ENCODE measurements at regions not wholly inside any gene's neighbourhood (a gene's known extent, or its start where the extent isn't known, plus 50 kb on each side); places are given as distances from the start of the nearest gene placed in this dataset.

DNA sequence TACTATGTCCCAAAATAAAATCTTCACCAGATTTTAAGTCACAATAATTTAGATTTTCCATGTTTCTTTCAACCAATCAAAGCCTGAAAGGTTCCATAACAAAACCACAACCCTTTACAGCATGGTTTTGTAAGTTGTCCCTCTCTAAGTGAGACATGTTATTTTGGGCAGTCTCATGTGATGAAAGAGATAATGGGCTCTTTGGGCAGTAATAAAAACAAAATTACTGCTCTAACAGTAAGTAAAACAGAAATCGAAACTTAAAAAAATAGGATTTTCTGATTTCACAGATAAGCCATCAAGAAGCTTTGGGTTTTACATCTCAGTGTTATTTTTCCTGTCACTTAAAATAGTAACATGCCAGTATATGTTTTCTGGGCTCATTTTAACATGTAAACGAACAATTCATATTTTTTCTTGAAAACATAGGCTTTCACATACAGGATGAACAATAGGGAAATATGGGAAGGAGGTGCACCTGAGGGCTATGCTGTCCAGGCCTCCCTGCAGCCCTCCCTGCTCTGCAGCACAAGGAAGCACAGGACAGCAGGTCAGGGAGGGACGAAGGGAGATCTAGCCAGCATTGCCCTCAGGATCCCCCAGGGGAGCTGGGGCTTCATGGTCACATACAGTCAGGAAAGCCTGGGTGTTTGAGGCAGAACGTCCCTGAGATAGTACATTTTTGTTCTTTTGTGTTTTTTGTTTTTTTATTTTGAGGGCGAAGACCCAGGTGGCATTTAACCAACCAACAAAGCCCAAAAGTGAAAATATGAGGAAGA lies 157.4 kb downstream of the SHOX2 start:
- Histone ChIP-seq H3K4me1 (ENCODE audit: insufficient read depth) (no peaks in the 10 kb centered on the region), H3K36me3 (no peaks in the 10 kb centered on the region), H3K27me3 (no peaks in the 10 kb centered on the region), H3K27ac (no peak overlapping the region), H3K9me3 (no peaks in the 10 kb centered on the region), H3K4me3 (no peak overlapping the region)
- 45 to 61% (median 52%) methylated on average over 5 of the region's 5 CpGs for WGBS, 3 donors
- no peak for DNase-seq
- intact Hi-C loops (cut with DNase I): no loop called here
- no peak for TF ChIP-seq EP300 (IDR thresholded peaks at IDR 0.05)
- TF ChIP-seq, protein P1, sequence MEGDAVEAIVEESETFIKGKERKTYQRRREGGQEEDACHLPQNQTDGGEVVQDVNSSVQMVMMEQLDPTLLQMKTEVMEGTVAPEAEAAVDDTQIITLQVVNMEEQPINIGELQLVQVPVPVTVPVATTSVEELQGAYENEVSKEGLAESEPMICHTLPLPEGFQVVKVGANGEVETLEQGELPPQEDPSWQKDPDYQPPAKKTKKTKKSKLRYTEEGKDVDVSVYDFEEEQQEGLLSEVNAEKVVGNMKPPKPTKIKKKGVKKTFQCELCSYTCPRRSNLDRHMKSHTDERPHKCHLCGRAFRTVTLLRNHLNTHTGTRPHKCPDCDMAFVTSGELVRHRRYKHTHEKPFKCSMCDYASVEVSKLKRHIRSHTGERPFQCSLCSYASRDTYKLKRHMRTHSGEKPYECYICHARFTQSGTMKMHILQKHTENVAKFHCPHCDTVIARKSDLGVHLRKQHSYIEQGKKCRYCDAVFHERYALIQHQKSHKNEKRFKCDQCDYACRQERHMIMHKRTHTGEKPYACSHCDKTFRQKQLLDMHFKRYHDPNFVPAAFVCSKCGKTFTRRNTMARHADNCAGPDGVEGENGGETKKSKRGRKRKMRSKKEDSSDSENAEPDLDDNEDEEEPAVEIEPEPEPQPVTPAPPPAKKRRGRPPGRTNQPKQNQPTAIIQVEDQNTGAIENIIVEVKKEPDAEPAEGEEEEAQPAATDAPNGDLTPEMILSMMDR (IDR thresholded peaks at IDR 0.05): no peak
- TF ChIP-seq POLR2A (IDR thresholded peaks at IDR 0.05): no peak

DNA sequence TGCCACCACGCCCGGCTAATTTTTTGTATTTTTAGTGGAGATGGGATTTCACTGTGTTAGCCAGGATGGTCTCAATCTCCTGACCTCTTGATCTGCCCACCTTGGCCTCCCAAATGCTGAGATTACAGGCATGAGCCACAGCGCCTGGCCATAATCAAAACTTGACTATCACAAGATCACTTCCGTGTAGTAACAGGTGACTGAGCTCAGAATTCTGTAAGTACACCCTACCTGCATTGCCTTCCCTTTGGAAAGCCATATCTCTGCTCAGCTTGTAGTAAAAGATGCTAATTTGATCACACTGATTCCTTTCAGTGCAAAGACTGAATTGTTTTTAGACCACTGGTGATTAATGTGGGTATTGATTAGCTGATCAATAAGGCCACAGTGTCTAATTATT lies 167.1 kb downstream of the SHOX2 start:
- no peaks in the 10 kb centered on the region for H3K27me3 ChIP-seq
- H3K36me3 ChIP-seq: no peaks in the 10 kb centered on the region
- no peak for DNase-seq
- TF ChIP-seq EP300 (IDR thresholded peaks at IDR 0.05): no peak
- TF ChIP-seq, protein P1 (IDR thresholded peaks at IDR 0.05): no peak
- no peak for TF ChIP-seq POLR2A (IDR thresholded peaks at IDR 0.05)
- H3K4me1 ChIP-seq (ENCODE audit: insufficient read depth): no peaks in the 10 kb centered on the region
- no peaks in the 10 kb centered on the region for H3K9me3 ChIP-seq
- no peak overlapping the region for H3K4me3 ChIP-seq
- WGBS, 3 donors: 84 to 91% (median 88%) methylated on average over 4 of the region's 4 CpGs
- H3K27ac ChIP-seq: no peak overlapping the region
- intact Hi-C loops (cut with DNase I): no loop called here

DNA sequence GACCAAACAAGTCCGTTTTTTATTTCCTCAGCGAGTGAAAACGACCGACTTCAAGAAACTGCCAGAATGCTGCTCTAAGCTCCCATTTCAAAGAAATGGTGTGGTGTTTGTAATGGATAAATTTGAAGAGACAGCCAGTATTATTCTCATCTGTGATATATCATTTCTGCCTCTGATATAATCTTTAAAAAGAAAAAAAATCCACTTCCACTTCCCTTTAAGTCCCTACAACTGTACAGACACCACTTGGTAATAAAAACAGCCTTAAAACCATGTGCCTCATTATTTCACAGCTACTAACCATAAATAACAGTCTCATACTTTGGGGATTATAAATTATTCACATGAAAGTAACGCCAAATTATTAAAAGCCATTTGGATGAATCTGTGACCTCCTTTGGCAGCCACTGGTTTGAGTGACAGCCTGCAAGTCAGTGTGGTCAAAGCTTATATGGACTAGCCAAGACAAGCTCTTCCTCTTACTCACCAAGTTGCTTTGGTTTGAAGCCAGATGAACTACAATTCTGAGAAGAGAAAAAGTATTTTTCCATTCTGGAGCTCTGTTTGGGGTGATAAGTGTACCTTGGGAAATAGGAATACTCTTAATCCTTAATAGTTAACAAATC lies 168.0 kb downstream of the SHOX2 start:
- Histone ChIP-seq H3K4me3 (no peak overlapping the region), H3K27me3 (no peaks in the 10 kb centered on the region), H3K9me3 (no peaks in the 10 kb centered on the region), H3K36me3 (no peaks in the 10 kb centered on the region), H3K27ac (no peak overlapping the region), H3K4me1 (ENCODE audit: insufficient read depth) (no peaks in the 10 kb centered on the region)
- TF ChIP-seq POLR2A (IDR thresholded peaks at IDR 0.05) (no peak), EP300 (IDR thresholded peaks at IDR 0.05) (no peak)
- TF ChIP-seq, protein P1 (IDR thresholded peaks at IDR 0.05): no peak
- 77 to 81% (median 78%) methylated on average over 5 of the region's 5 CpGs for WGBS, 3 donors
- intact Hi-C loops (cut with DNase I): no loop called here
- DNase-seq: no peak

DNA sequence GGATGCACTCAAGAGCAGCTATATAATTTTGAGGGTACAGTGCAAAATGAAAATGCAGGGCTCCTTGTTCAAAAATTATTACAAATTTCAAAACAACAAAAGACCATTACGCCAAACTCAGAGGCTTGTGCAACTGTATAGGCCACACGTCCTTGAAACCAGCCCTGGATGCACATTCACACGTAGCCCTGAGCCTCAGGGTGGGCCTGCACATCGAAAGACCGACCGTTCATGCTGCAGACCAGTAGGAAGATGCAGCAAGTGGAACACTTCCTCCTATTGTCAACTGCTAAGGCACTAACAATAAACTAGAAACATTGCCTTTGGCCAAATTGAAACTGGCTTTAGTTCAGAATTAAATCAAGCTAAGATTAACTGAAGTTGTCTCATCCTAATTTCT lies 174.7 kb downstream of the SHOX2 start:
- no peak for DNase-seq
- intact Hi-C loops (cut with DNase I): no loop called here
- WGBS, 3 donors: 76 to 82% (median 80%) methylated on average over 6 of the region's 6 CpGs
- Histone ChIP-seq H3K4me1 (ENCODE audit: insufficient read depth) (no peaks in the 10 kb centered on the region), H3K9me3 (no peaks in the 10 kb centered on the region), H3K36me3 (no peaks in the 10 kb centered on the region), H3K4me3 (no peak overlapping the region), H3K27ac (no peak overlapping the region), H3K27me3 (no peaks in the 10 kb centered on the region)
- TF ChIP-seq, protein P1 (IDR thresholded peaks at IDR 0.05): no peak
- TF ChIP-seq POLR2A (IDR thresholded peaks at IDR 0.05) (no peak), EP300 (IDR thresholded peaks at IDR 0.05) (no peak)
